Tibial nerve (tissue), 4 donors: ENCODE measurements at regions not wholly inside any gene's neighbourhood (a gene's known extent, or its start where the extent isn't known, plus 50 kb on each side); places are given as distances from the start of the nearest gene placed in this dataset.

Experiments
- DNase-seq, 2 donors: peaks; one replicate each; pipeline ENCODE4 v3.0.0-alpha.2; 2019; ENCODE audit warnings: low spot score in 2 of 2
- H3K27ac ChIP-seq, 4 donors: fragments of 200-600 bp; sonication (generic) in 3 of 4; one replicate each; pipeline ENCODE4 v1.5.1; 2017 to 2019; ENCODE audit warnings: mild to moderate bottlenecking in 1 of 4
- H3K27me3 ChIP-seq, 2 donors: fragments of 200-600 bp; sonication (generic) in 1 of 2; one replicate each; pipeline versions ENCODE4 v1.5.1 to v1.6.0; 2017 to 2019
- H3K36me3 ChIP-seq, 3 donors: fragments of 200-600 bp; sonication (generic); one replicate each; pipeline ENCODE4 v1.5.1; 2018 to 2019
- H3K4me1 ChIP-seq, 4 donors: fragments of 200-600 bp; sonication (generic) in 3 of 4; one replicate each; pipeline ENCODE4 v1.5.1; 2017 to 2019
- H3K4me3 ChIP-seq, 4 donors: fragments of 200-600 bp; sonication (generic) in 3 of 4; one replicate each; pipeline ENCODE4 v1.5.1; 2017 to 2019; ENCODE audit warnings: mild to moderate bottlenecking in 1 of 4, moderate library complexity in 1 of 4
- H3K9me3 ChIP-seq, 4 donors: fragments of 200-600 bp; sonication (generic) in 3 of 4; one replicate each; pipeline ENCODE4 v1.5.1; 2017 to 2019
- CTCF ChIP-seq, 5 experiments: fragments of 200-600 bp in 3 of 5; fragments of 450-650 bp in 2 of 5; sonication (generic) in 3 of 5; IDR thresholded peaks; one replicate each; pipeline ENCODE4 v1.5.1; 2016 to 2019; ENCODE audit warnings: antibody characterized with exemption in 5 of 5, mild to moderate bottlenecking in 3 of 5, moderate library complexity in 2 of 5
- EP300 ChIP-seq, 2 donors: sonication (generic); formaldehyde crosslinking; IDR thresholded peaks; one replicate each; pipeline ENCODE4 v1.6.1; 2017; ENCODE audit warnings: antibody characterized with exemption in 2 of 2, mild to moderate bottlenecking in 1 of 2
- POLR2A ChIP-seq, 2 donors: fragments of 450-650 bp; IDR thresholded peaks; one replicate each; pipeline ENCODE4 v1.6.1; 2017; ENCODE audit warnings: antibody characterized with exemption in 2 of 2, mild to moderate bottlenecking in 2 of 2, moderate library complexity in 2 of 2
- WGBS, 2 donors: methylation state at CpG; one replicate each; pipeline ENCODE4 v1.1.5; 2018; 5-methylcytosine and 5-hydroxymethylcytosine counted together

GRCh38 chr10:83663918-83664317 lies 475.4 kb upstream of the GHITM start:
- Histone ChIP-seq H3K9me3 (no peaks in the 10 kb centered on the region), H3K4me3 (no peak overlapping the region), H3K27ac (no peak overlapping the region), H3K4me1 (no peaks in the 10 kb centered on the region), H3K27me3 (no peaks in the 10 kb centered on the region), H3K36me3 (no peaks in the 10 kb centered on the region)
- WGBS, 2 donors = 80 to 86% methylated on average over 3 of the region's 3 CpGs
- DNase-seq = no peak
- no peak for TF ChIP-seq EP300 (IDR thresholded peaks at IDR 0.05)
- TF ChIP-seq CTCF (IDR thresholded peaks at IDR 0.05) = no peak
- TF ChIP-seq POLR2A (IDR thresholded peaks at IDR 0.05) = no peak

- no peak for DNase-seq
- Histone ChIP-seq H3K36me3 (no peaks in the 10 kb centered on the region), H3K9me3 (no peaks in the 10 kb centered on the region), H3K27ac (no peak overlapping the region), H3K27me3 (no peaks in the 10 kb centered on the region), H3K4me3 (no peak overlapping the region), H3K4me1 (no peaks in the 10 kb centered on the region)
- WGBS, 2 donors = 67 to 68% methylated on average over 3 of the region's 3 CpGs
- TF ChIP-seq POLR2A (IDR thresholded peaks at IDR 0.05) = no peak
- TF ChIP-seq EP300 (IDR thresholded peaks at IDR 0.05) = no peak
- TF ChIP-seq CTCF (IDR thresholded peaks at IDR 0.05) = no peak
Measured at GRCh38 chr10:83666762-83667161, 472.5 kb upstream of the GHITM start.

- WGBS, 2 donors = 96 to 97% methylated on average over 1 of the region's 1 CpG
- Histone ChIP-seq H3K36me3 (no peaks in the 10 kb centered on the region), H3K4me3 (no peak overlapping the region)
Measured at GRCh38 chr10:83667594-83667993, 471.7 kb upstream of the GHITM start.

GRCh38 chr10:83673316-83673715 lies 466.0 kb upstream of the GHITM start:
- no peaks in the 10 kb centered on the region for H3K9me3 ChIP-seq
- no peak for TF ChIP-seq CTCF (IDR thresholded peaks at IDR 0.05)
- TF ChIP-seq EP300 (IDR thresholded peaks at IDR 0.05) = no peak
- TF ChIP-seq POLR2A (IDR thresholded peaks at IDR 0.05) = no peak
- no peak overlapping the region for H3K27ac ChIP-seq
- H3K36me3 ChIP-seq = no peaks in the 10 kb centered on the region
- H3K4me3 ChIP-seq = no peak overlapping the region
- H3K27me3 ChIP-seq = no peaks in the 10 kb centered on the region
- WGBS, 2 donors = 44 to 75% methylated on average over 2 to 3 of the region's 3 CpGs
- no peaks in the 10 kb centered on the region for H3K4me1 ChIP-seq
- no peak for DNase-seq

More at GRCh38 chr10:83667594-83667993, 471.7 kb upstream of the GHITM start:
- DNase-seq = no peak
- no peak overlapping the region for H3K27ac ChIP-seq
- H3K27me3 ChIP-seq = no peaks in the 10 kb centered on the region
- TF ChIP-seq POLR2A (IDR thresholded peaks at IDR 0.05) = no peak
- TF ChIP-seq EP300 (IDR thresholded peaks at IDR 0.05) = no peak
- no peak for TF ChIP-seq CTCF (IDR thresholded peaks at IDR 0.05)
- H3K9me3 ChIP-seq = no peaks in the 10 kb centered on the region
- H3K4me1 ChIP-seq = no peaks in the 10 kb centered on the region

- H3K4me1 ChIP-seq = no peaks in the 10 kb centered on the region
- H3K27ac ChIP-seq = no peak overlapping the region
- no peaks in the 10 kb centered on the region for H3K27me3 ChIP-seq
- TF ChIP-seq CTCF (IDR thresholded peaks at IDR 0.05) = no peak
- TF ChIP-seq POLR2A (IDR thresholded peaks at IDR 0.05) = no peak
- TF ChIP-seq EP300 (IDR thresholded peaks at IDR 0.05) = no peak
- WGBS, 2 donors = 37 to 43% methylated on average over 4 of the region's 4 CpGs
- H3K9me3 ChIP-seq = no peaks in the 10 kb centered on the region
- no peak overlapping the region for H3K4me3 ChIP-seq
- DNase-seq = no peak
- H3K36me3 ChIP-seq = no peaks in the 10 kb centered on the region
Measured at GRCh38 chr10:83677795-83678194, 461.5 kb upstream of the GHITM start.
